Activated CD8-positive, alpha-beta T cell treated with anti-CD3 and anti-CD28 coated beads for 36 hours (primary cell): ENCODE measurements at regions not wholly inside any gene's neighbourhood (a gene's known extent, or its start where the extent isn't known, plus 50 kb on each side); places are given as distances from the start of the nearest gene placed in this dataset.
"Not testable (repeated sequence)": the region's sequence is repeated elsewhere in the genome, so short reads cannot be mapped to it uniquely, and the experiment has no call there.

Experiments
- ATAC-seq: fragments of 200-7000 bp; cut with Tn5 transposase; one replicate; pipeline ENCODE4 v1.10.0; 2021; ENCODE audit warnings: mild to moderate bottlenecking, moderate library complexity
- CTCF ChIA-PET: fragments of 350-600 bp; sonication (Branson Sonifier 250); formaldehyde crosslinking; loops from one replicate; lab custom pipeline; 2021; ENCODE audit warnings: antibody characterized with exemption; lab: Charles Lee
- POLR2A ChIA-PET: fragments of 350-600 bp; sonication (Branson Sonifier 250); formaldehyde crosslinking; loops from one replicate; lab custom pipeline; 2021; ENCODE audit warnings: antibody characterized with exemption; lab: Charles Lee
- DNase-seq: peaks from one replicate; pipeline ENCODE4 v3.0.0-alpha.2; 2020
- H3K27ac Mint-ChIP-seq: one replicate; pipeline ENCODE4 v1.8.0; 2021; ENCODE audit warnings: mild to moderate bottlenecking, mixed read lengths
- H3K27me3 Mint-ChIP-seq: one replicate; pipeline ENCODE4 v1.8.0; 2021; ENCODE audit warnings: mixed read lengths
- H3K36me3 Mint-ChIP-seq: one replicate; pipeline ENCODE4 v1.8.0; 2021; ENCODE audit warnings: low read depth, mixed read lengths
- H3K4me1 Mint-ChIP-seq: one replicate; pipeline ENCODE4 v1.8.0; 2021; ENCODE audit warnings: low read depth, mixed read lengths
- H3K4me3 Mint-ChIP-seq: one replicate; pipeline ENCODE4 v1.8.0; 2021; ENCODE audit warnings: mild to moderate bottlenecking, moderate library complexity, mixed read lengths
- H3K9me3 Mint-ChIP-seq: one replicate; pipeline ENCODE4 v1.8.0; 2021; ENCODE audit warnings: mixed read lengths
- CTCF ChIP-seq: fragments of 200-600 bp; IDR thresholded peaks from one replicate; pipeline ENCODE4 v1.8.0; 2022; ENCODE audit warnings: antibody characterized with exemption, mild to moderate bottlenecking
- intact Hi-C: fragments of 100-400 bp; cut with micrococcal nuclease; formaldehyde crosslinking; loops from one replicate; pipeline ENCODE4 v1.10.0; 2022

DNA sequence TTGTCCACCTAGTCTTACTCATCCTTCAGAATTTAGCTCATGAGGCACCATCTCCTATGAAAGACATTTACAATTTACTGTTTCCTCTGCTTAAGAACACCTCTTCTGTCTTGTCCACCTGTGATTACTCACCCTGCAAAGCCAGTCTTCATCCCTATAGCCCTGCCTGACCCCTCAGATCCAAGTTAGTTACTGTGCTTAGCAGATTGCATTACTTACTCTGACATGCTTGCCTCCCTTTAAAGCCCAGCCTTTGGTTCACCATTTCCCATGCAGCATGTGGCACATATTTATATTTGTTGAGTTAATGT is 60.9 kb upstream of the VCAM1 start:
- Mint-ChIP-seq H3K27ac (no peak overlapping the region), H3K27me3 (no peaks in the 10 kb centered on the region), H3K4me3 (no peak overlapping the region), H3K36me3 (no peaks in the 10 kb centered on the region), H3K4me1 (no peaks in the 10 kb centered on the region), H3K9me3 (peaks cover 2% of the 10 kb centered on the region)
- POLR2A ChIA-PET: no interaction called here
- intact Hi-C loops: no loop called here
- DNase-seq (no peak), ATAC-seq (no peak)
- CTCF ChIA-PET: no interaction called here
- no peak for TF ChIP-seq CTCF

DNA sequence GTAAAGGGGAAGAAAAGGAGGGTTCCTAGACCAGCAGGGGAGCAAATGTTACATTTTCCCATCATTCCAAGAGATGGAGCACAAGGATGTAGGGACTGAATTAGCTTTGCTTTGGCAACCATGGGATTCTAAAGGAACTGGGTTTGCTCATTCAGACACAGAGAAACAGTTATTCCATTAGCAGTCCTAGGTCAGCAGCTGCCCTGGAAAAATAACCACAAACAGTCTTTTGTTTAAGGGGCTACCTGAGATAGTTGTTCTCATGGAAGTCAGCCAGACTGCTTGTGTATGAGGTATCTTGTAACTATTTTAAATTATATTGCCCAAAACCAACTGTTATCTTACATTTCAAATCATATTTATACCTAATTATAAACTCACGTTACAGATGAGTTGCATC is 58.4 kb upstream of the VCAM1 start:
- no peak overlapping the region for H3K27ac Mint-ChIP-seq
- no peak for TF ChIP-seq CTCF
- no peaks in the 10 kb centered on the region for H3K9me3 Mint-ChIP-seq
- H3K27me3 Mint-ChIP-seq: no peaks in the 10 kb centered on the region
- no peak for DNase-seq
- H3K4me1 Mint-ChIP-seq: no peaks in the 10 kb centered on the region
- intact Hi-C loops: no loop called here
- no peak for ATAC-seq
- no peak overlapping the region for H3K4me3 Mint-ChIP-seq
- H3K36me3 Mint-ChIP-seq: no peaks in the 10 kb centered on the region
- ChIA-PET CTCF (no interaction called here), POLR2A (no interaction called here)

DNA sequence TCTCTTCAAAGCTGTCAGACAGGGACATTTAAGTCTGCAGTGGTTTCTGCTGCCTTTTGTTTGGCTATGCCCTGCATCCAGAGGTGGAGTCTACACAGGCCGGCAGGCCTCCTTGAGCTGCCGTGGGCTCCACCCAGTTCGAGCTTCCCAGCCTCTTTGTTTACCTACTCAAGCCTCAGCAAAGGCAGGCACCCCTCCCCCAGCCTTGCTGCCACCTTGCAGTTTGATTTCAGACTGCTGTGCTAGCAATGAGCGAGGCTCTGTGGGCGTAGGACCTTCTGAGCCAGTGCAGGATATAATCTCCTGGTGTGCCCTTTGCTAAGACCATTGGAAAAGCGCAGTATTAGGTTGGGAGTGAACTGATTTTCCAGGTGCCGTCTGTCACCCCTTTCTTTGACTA is 51.0 kb upstream of the VCAM1 start:
- H3K9me3 Mint-ChIP-seq, H3K27me3 Mint-ChIP-seq, H3K4me3 Mint-ChIP-seq, CTCF ChIA-PET, intact Hi-C loops, POLR2A ChIA-PET, ATAC-seq, DNase-seq, H3K36me3 Mint-ChIP-seq, H3K4me1 Mint-ChIP-seq, H3K27ac Mint-ChIP-seq: not testable (repeated sequence)
